SK-N-MC (cell line): ENCODE measurements at regions not wholly inside any gene's neighbourhood (a gene's known extent, or its start where the extent isn't known, plus 50 kb on each side); places are given as distances from the start of the nearest gene placed in this dataset.

ENCODE experiments used
- EZH2 ChIP-seq: fragments of 200-600 bp; sonication (generic); IDR thresholded peaks from one replicate; pipeline ENCODE4 v1.6.1; 2017; ENCODE audit warnings: antibody characterized with exemption
- FOXP2 ChIP-seq: optimal IDR thresholded peaks from 2 replicates; pipeline ENCODE3; 2011; ENCODE audit warnings: mild to moderate bottlenecking, moderate library complexity; ENCODE audit not compliant: insufficient read depth; ENCODE audit errors: extremely low read length, control extremely low read depth
- POLR2AphosphoS5 ChIP-seq: IDR thresholded peaks from 2 replicates; pipeline ENCODE4 v1.6.1; 2012; ENCODE audit warnings: mild to moderate bottlenecking, low read depth, low read length, borderline replicate concordance

GRCh38 chr2:196568506-196568905 is 71.0 kb upstream of the CCDC150 start:
- TF ChIP-seq POLR2AphosphoS5, result no peak
- no peak for TF ChIP-seq EZH2
- no peak for TF ChIP-seq FOXP2
